ENCODE measurements at regions not wholly inside any gene's neighbourhood (a gene's known extent, or its start where the extent isn't known, plus 50 kb on each side); places are given as distances from the start of the nearest gene placed in this dataset.

DNA sequence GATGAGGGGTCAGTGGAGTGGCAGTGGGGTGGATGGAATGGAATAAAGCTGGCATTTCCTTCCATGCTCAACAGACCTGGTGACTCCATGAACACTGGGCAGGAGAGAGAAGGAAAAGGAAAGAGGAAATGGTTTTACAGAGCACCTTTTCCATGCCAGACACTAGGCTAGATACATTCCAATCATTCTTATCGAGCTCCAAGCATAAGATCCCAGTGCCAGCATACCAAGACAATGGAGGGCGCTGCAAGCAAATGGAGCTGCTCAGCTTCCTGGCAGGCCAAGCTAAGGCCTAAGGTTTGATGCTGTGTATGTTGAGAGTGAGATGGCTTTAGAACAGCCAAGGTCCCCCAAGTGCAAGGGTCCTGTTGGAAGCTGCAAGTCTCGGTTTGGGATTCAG lies 113.2 kb downstream of the HSPH1 start:
- H3K4me3 ChIP-seq (ENCODE audit: low read depth, low read length): no peak overlapping the region
- TF ChIP-seq, protein P1, sequence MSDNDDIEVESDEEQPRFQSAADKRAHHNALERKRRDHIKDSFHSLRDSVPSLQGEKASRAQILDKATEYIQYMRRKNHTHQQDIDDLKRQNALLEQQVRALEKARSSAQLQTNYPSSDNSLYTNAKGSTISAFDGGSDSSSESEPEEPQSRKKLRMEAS (IDR thresholded peaks at IDR 0.05; ENCODE audit: low read depth, low read length): no peak
- TF ChIP-seq MYC (IDR thresholded peaks at IDR 0.05; ENCODE audit: low read depth, low read length): no peak
- TF ChIP-seq, protein P2, sequence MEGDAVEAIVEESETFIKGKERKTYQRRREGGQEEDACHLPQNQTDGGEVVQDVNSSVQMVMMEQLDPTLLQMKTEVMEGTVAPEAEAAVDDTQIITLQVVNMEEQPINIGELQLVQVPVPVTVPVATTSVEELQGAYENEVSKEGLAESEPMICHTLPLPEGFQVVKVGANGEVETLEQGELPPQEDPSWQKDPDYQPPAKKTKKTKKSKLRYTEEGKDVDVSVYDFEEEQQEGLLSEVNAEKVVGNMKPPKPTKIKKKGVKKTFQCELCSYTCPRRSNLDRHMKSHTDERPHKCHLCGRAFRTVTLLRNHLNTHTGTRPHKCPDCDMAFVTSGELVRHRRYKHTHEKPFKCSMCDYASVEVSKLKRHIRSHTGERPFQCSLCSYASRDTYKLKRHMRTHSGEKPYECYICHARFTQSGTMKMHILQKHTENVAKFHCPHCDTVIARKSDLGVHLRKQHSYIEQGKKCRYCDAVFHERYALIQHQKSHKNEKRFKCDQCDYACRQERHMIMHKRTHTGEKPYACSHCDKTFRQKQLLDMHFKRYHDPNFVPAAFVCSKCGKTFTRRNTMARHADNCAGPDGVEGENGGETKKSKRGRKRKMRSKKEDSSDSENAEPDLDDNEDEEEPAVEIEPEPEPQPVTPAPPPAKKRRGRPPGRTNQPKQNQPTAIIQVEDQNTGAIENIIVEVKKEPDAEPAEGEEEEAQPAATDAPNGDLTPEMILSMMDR (IDR thresholded peaks at IDR 0.05; ENCODE audit: low read depth, low read length): no peak
- TF ChIP-seq POLR2A (IDR thresholded peaks at IDR 0.05; ENCODE audit: extremely low read depth, insufficient read length): no peak
- no peak for DNase-seq (ENCODE audit: low read depth)

DNA sequence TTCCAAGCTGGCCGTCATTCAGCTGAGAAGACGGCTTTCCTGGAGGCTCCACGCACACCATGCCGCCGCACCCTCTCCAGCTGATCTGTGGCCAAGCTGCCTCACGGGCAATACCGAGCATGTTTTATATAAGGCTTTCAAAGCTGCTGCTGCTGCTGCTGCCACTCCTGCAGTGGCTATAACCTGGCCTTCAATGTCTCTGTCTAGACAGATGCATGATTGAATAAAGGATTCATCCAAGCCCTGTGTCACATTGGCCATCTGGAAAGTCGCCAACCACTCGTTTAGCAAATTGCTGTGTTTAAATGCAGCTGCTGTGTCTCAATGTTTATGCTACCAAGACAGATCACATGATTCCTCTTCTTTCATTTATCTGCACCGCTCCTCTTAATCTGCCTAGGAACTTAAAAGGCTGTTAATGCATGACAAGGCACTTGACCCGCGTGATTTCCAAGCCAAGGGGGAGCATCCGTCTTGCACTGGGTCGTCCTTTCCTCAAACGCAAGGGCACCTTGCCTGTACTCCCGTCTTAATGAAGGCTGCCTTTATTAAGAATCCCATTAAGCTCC lies 114.3 kb downstream of the TEX26 start:
- no peak for DNase-seq (ENCODE audit: low read depth)
- H3K4me3 ChIP-seq (ENCODE audit: low read depth, low read length): no peak overlapping the region
- TF ChIP-seq, protein P2 (IDR thresholded peaks at IDR 0.05; ENCODE audit: low read depth, low read length): no peak
- no peak for TF ChIP-seq MYC (IDR thresholded peaks at IDR 0.05; ENCODE audit: low read depth, low read length)
- no peak for TF ChIP-seq POLR2A (IDR thresholded peaks at IDR 0.05; ENCODE audit: extremely low read depth, insufficient read length)
- TF ChIP-seq, protein P1 (IDR thresholded peaks at IDR 0.05; ENCODE audit: low read depth, low read length): no peak

DNA sequence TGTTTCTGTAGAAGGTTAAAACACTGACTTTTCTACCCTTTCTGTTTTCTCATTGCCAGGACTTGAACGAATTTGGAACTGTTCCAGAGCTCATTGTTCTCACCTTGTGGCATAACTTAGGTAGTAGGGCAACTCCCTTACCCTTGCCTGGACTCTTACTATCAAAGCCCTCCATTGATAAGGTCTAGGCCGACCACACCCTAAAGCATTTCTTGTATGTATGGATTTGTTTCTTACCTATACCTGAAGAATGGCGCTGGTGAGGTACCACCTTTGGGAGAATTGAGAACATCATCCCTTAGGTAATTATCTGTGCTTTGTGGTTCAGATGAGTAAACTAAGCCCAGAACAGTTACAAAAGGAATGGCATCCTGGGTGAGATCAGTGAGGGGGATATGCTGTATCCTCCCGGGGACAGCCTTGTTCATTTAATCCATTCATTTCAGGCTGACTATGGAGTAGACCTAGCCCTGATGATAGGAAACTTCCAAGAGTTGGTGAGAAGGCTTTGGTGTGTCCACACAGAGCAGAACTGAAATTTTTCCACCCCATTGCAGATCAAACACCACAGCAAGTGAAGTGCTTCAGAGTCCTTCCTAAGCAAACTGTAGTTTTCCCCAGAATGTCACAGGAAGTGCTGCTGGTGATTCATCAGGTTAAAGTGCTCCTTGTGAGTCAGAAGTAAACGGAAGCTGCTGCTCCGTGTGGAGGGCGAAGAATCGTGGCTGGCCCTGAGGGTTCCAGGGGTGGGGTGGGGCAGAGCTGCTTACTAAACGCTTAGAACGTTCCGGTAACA lies 113.0 kb downstream of the TEX26 start:
- DNase-seq (ENCODE audit: low read depth): peak; percentile 90
- H3K4me3 ChIP-seq (ENCODE audit: low read depth, low read length): no peak overlapping the region
- TF ChIP-seq POLR2A (IDR thresholded peaks at IDR 0.05; ENCODE audit: extremely low read depth, insufficient read length) (no peak), MYC (IDR thresholded peaks at IDR 0.05; ENCODE audit: low read depth, low read length) (peak; percentile 77)
- TF ChIP-seq, protein P1 (IDR thresholded peaks at IDR 0.05; ENCODE audit: low read depth, low read length): peak; percentile 74
- TF ChIP-seq, protein P2 (IDR thresholded peaks at IDR 0.05; ENCODE audit: low read depth, low read length): no peak

DNA sequence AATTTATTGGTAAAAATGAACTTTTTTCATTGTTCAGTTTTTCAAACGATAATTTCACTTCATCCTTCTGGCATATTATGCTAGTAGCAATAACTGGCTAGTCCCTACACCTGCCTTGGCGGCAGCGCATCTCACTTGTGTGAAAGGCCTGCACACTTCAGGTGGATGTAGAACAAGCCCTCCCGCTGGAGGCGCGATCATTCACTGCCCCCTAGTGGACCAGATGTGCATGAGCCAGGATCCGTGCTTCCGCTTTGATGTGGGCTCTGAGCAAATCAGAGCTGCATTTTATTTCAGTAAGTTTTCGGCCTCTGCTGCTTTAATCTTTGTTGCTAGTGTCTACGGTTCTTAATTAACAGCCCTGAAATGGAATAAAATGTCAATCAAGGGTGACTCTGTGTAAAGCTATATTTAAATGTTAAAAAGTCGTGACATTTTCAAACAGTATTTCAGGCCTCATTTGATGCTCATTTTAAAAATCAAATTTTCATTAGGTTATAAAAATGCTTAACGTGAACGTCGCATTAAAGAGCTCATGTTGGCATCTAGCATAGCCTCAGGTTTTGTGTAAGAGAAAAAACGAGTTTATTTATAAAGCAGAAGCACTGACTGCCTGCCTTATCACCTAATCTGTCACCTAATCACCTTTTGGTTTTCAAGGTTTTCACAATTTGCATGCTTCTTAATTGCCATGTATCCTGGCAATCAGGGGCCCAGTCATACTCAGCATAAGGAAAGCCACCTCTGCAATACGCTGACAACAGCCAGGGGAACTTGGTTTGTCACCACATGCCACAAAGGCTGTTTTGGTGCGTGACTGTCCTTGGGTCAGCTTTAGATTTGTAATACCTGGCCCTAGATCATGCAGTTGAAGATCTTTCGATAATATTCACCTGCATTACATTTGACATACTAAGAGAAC lies 112.2 kb downstream of the TEX26 start:
- peak; percentile 54; the same call in 1 of the 2 replicates for TF ChIP-seq MYC (IDR thresholded peaks at IDR 0.05; ENCODE audit: low read depth, low read length)
- TF ChIP-seq, protein P1 (IDR thresholded peaks at IDR 0.05; ENCODE audit: low read depth, low read length): peak; percentile 55
- no peak for TF ChIP-seq POLR2A (IDR thresholded peaks at IDR 0.05; ENCODE audit: extremely low read depth, insufficient read length)
- TF ChIP-seq, protein P2 (IDR thresholded peaks at IDR 0.05; ENCODE audit: low read depth, low read length): peak; percentile 93
- H3K4me3 ChIP-seq (ENCODE audit: low read depth, low read length): no peak overlapping the region

DNA sequence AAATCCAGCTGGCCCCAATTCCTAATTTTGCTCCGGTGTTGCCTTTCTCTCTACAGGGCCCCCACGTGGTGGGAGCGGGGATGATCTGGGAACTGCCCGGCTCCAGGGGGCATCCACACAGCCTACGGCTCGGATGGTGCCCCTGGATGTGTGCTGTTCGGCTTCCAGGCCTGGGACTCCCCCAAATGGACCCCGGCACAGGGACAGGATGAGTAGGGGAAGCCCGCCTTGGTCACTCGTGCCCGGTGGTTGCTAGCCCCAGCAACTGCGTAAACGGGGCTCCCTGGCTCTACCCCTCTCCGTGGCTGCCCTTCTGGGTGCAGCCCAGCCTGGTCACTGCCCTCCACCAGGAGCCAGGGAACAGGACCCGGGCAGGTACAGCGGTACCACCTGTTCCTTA lies 111.5 kb downstream of the TEX26 start:
- TF ChIP-seq, protein P2 (IDR thresholded peaks at IDR 0.05; ENCODE audit: low read depth, low read length): peak; percentile 21
- TF ChIP-seq POLR2A (IDR thresholded peaks at IDR 0.05; ENCODE audit: extremely low read depth, insufficient read length): no peak
- no peak for DNase-seq (ENCODE audit: low read depth)
- no peak overlapping the region for H3K4me3 ChIP-seq (ENCODE audit: low read depth, low read length)

More for the DNA sequence above, 112.2 kb downstream of the TEX26 start:
- peak; percentile 86 for DNase-seq (ENCODE audit: low read depth)
